22Rv1 (cell line): ENCODE measurements at regions not wholly inside any gene's neighbourhood (a gene's known extent, or its start where the extent isn't known, plus 50 kb on each side); places are given as distances from the start of the nearest gene placed in this dataset.

Experiments used
- H3K27ac ChIP-seq: fragments of 450-650 bp; 2 replicates; pipeline ENCODE4 v1.5.1; 2017
- ZFX ChIP-seq: fragments of 450-650 bp; IDR thresholded peaks from 2 replicates; pipeline ENCODE4 v1.6.1; 2017; ENCODE audit warnings: antibody characterized with exemption, borderline replicate concordance
- TF ChIP-seq, protein P1 (sequence below): fragments of 450-650 bp; IDR thresholded peaks from 2 replicates; pipeline ENCODE4 v1.5.1; 2017; ENCODE audit warnings: mild to moderate bottlenecking

- no peak overlapping the region for H3K27ac ChIP-seq
- TF ChIP-seq, protein P1, sequence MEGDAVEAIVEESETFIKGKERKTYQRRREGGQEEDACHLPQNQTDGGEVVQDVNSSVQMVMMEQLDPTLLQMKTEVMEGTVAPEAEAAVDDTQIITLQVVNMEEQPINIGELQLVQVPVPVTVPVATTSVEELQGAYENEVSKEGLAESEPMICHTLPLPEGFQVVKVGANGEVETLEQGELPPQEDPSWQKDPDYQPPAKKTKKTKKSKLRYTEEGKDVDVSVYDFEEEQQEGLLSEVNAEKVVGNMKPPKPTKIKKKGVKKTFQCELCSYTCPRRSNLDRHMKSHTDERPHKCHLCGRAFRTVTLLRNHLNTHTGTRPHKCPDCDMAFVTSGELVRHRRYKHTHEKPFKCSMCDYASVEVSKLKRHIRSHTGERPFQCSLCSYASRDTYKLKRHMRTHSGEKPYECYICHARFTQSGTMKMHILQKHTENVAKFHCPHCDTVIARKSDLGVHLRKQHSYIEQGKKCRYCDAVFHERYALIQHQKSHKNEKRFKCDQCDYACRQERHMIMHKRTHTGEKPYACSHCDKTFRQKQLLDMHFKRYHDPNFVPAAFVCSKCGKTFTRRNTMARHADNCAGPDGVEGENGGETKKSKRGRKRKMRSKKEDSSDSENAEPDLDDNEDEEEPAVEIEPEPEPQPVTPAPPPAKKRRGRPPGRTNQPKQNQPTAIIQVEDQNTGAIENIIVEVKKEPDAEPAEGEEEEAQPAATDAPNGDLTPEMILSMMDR: no peak
- no peak for TF ChIP-seq ZFX
Measured at GRCh38 chr20:48102931-48103660, 317.8 kb upstream of the SULF2 start.

GRCh38 chr20:48102076-48102787 lies 317.0 kb upstream of the SULF2 start:
- no peak for TF ChIP-seq ZFX
- TF ChIP-seq, protein P1: no peak
- no peak overlapping the region for H3K27ac ChIP-seq

DNA sequence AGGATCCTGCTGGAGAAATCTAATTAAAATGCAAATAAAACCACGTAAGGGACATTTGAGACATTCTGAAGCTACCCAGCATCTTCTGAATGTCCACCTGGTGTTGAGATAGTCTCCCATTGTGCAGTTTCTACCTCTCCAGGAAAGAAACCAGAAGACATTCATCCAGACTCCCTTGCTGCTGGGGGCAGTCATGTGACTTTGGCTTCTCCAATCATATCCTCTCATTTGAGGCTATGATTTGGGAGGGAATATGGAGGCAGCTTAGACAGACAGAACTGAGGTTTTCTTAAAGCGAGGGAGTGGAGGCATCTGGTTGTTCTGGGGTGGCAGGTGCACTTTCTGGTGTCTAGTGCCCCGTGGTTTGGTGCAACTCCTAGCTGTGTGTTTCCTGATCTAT lies 315.2 kb upstream of the SULF2 start:
- no peak overlapping the region for H3K27ac ChIP-seq
- TF ChIP-seq, protein P1: no peak
- TF ChIP-seq ZFX: no peak

DNA sequence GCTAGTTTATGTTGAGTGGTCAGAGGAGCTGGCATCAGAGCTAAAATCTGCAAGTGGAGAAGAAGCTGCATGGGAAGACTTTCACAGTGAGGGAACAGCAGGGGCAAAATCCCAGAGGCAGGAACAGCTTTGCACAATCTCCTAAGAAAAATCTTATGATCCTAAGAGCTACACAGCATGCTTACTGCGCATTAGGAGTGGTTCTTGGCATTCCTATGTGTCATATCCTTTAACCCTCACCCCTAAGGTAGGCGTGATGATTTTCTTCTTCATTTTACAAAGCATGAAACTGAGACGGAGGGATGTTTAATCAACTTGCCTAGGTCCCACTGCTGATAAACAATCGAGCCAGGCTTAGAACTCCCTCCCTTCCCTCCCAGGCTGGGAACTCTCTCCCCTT lies 313.6 kb upstream of the SULF2 start:
- TF ChIP-seq, protein P1: no peak
- TF ChIP-seq ZFX: no peak
- H3K27ac ChIP-seq: no peak overlapping the region

- H3K27ac ChIP-seq: no peak overlapping the region
- TF ChIP-seq, protein P1: no peak
- TF ChIP-seq ZFX: no peak
Measured at GRCh38 chr20:48098099-48098498, 312.8 kb upstream of the SULF2 start.

DNA sequence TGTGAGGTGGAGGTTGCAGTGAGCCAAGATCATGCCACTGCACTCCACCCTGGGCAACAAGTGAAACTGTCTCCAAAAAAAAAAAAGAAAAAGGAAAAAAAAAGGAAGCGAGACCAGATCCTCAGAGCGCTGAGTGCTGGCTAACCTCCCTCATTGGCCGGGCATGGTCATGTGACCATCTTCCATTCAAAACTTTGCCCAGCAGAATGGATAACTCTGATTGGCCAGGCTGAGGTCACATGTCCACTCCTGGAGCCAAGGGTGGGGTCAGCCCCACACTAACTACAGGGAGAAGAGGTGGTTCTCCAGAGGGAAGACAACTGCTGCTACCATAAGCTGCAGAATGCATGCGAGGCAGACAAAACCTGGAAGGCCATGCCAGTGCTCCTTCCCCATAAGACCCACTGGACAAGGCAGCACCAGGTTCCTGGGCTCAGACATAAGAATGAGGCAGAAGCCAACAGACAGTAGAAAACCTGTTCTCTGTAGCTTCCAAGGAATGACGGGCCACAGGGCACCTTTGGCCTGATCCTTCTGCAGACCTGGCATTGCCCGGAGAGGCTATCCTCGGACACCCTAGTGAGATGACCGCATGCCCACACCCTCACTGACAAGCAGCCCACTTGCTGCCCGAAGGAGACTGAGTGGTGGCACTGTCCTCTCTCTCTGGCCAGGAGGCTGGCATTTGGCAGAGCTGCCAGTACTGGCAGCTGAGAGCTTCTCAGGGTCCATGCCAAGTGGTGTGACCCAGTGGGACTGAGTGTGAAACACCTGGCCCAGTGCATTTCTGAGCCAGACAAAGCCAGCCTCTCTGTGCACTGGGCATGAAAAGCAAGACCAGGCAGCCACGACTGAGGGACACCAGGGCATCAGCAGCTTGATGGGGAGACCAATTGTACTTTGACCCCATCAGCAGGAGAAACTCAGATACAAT lies 311.9 kb upstream of the SULF2 start:
- no peak overlapping the region for H3K27ac ChIP-seq
- TF ChIP-seq, protein P1: no peak
- no peak for TF ChIP-seq ZFX
